ENCODE measurements at regions not wholly inside any gene's neighbourhood (a gene's known extent, or its start where the extent isn't known, plus 50 kb on each side); places are given as distances from the start of the nearest gene placed in this dataset.

- TF ChIP-seq SIN3A (IDR thresholded peaks at IDR 0.05; ENCODE audit: borderline replicate concordance, insufficient read depth, low read length) (no peak), FOXP2 (optimal IDR thresholded peaks at IDR 0.05; ENCODE audit: borderline replicate concordance, extremely low read depth, extremely low read length, insufficient read depth) (no peak), TAF1 (IDR thresholded peaks at IDR 0.05; ENCODE audit: borderline replicate concordance, insufficient read depth, low read length) (no peak)
Observed at GRCh38 chr21:21662776-21663175, 664.6 kb downstream of the NCAM2 start.
